Body of pancreas (tissue), 4 donors: ENCODE measurements at regions not wholly inside any gene's neighbourhood (a gene's known extent, or its start where the extent isn't known, plus 50 kb on each side); places are given as distances from the start of the nearest gene placed in this dataset.

Source experiments
- ATAC-seq: fragments of 150-250 bp; one replicate; pipeline ENCODE4 v1.9.1; 2016
- DNase-seq, 4 donors: peaks; one replicate each; pipeline ENCODE4 v3.0.0-alpha.2; 2019
- H3K27ac ChIP-seq, 4 donors: fragments of 200-600 bp; sonication (generic); 1 replicate in 3 of 4; 2 replicates in 1 of 4; pipeline versions ENCODE4 v1.5.1 to v1.6.1; 2016 to 2019; ENCODE audit warnings: mild to moderate bottlenecking in 1 of 4, mixed read lengths in 1 of 4, moderate library complexity in 1 of 4
- H3K27me3 ChIP-seq, 2 donors: fragments of 200-600 bp; sonication (generic); one replicate each; pipeline ENCODE4 v1.6.0; 2016; ENCODE audit warnings: mild to moderate bottlenecking in 1 of 2
- H3K36me3 ChIP-seq, 2 donors: fragments of 200-600 bp; sonication (generic); replicated peaks in 1 of 2; 2 replicates each; pipeline ENCODE4 v1.5.1; 2016; ENCODE audit warnings: low read depth in 2 of 2; ENCODE audit not compliant: insufficient read depth in 1 of 2
- H3K4me1 ChIP-seq: fragments of 200-600 bp; sonication (generic); one replicate; pipeline ENCODE4 v1.6.0; 2016
- H3K4me3 ChIP-seq, 2 donors: fragments of 200-600 bp; sonication (generic); 1 replicate in 1 of 2; 2 replicates in 1 of 2; pipeline ENCODE4 v1.5.1; 2016 to 2019
- H3K9me3 ChIP-seq, 3 donors: fragments of 200-600 bp; sonication (generic); 1 replicate in 2 of 3; 2 replicates in 1 of 3; pipeline ENCODE4 v1.5.1; 2016
- CTCF ChIP-seq, 7 experiments: fragments of 450-650 bp in 4 of 7; fragments of 200-600 bp in 3 of 7; sonication (generic) in 3 of 7; IDR thresholded peaks; one replicate each; pipeline ENCODE4 v1.5.1; 2016 to 2019; ENCODE audit warnings: antibody characterized with exemption in 7 of 7
- POLR2A ChIP-seq, 3 donors: fragments of 450-650 bp; IDR thresholded peaks; one replicate each; pipeline ENCODE4 v1.6.1; 2016; ENCODE audit warnings: antibody characterized with exemption in 3 of 3, mild to moderate bottlenecking in 2 of 3
- WGBS, 2 donors: methylation state at CpG; one replicate each; pipeline ENCODE4 v1.1.5; 2017; 5-methylcytosine and 5-hydroxymethylcytosine counted together
- intact Hi-C: fragments of 100-400 bp; cut with DNase I; formaldehyde crosslinking; loops from one replicate; pipeline ENCODE4 v1.15.1; 2023

DNA sequence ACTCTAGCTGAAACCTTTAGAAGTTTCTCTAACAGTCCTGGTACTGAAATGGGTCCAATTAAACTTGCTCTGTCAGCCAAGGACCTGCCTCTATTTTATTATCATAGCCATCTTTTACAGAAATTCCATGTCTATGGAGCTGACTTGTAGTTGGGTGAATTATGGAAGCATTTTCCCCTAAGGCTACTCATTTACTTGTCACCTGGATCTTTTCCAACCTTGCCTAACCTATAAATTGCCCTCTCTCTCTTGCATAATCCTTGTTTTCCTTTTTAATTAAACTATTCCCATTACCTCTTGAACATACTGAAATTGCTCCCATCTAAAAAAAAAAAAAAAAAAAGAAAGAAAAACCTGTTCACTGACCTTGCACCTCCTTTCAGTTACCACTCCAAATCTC, 74.6 kb upstream of the DOK6 start:
- ATAC-seq: no peak
- Histone ChIP-seq H3K27ac (no peak overlapping the region), H3K9me3 (no peaks in the 10 kb centered on the region), H3K4me3 (no peak overlapping the region), H3K27me3 (no peaks in the 10 kb centered on the region), H3K4me1 (peaks cover 3% of the 10 kb centered on the region), H3K36me3 (no peaks in the 10 kb centered on the region)
- intact Hi-C loops: no loop called here
- no peak for TF ChIP-seq CTCF (IDR thresholded peaks at IDR 0.05)
- TF ChIP-seq POLR2A (IDR thresholded peaks at IDR 0.05): no peak
- no peak for DNase-seq

- DNase-seq: no peak
- 86 to 89% methylated on average over 13 of the region's 13 CpGs for WGBS, 2 donors
Measured at GRCh38 chr18:69328086-69328485, 72.6 kb upstream of the DOK6 start.

DNA sequence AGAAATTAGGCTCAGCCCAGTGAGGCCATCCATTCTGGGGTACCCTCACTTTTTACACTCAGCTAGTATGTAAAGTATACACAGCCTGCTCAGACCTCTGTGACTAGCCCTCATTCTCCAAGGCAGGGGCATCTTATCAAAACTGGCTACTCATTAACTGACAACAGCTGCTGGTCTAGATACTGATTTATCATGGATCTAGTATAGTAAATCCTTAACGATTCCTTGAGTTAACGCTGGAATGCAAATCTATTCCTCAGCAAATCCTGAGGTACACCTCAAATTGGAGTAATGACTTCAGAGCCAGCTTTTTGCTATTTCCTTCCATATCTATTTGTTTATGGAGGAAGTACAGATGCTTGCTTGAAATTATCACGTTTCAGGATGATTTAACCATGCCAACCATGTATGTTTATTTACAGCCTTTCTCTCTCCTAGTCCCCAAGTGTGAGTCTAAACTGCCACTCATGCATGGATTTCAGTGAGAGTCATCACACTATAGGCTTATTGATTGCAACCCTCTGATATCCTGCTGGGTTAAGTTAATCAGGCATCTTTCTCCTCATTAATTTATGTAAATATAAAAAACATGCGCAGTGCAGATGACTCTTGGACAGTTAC, 70.2 kb upstream of the DOK6 start:
- Histone ChIP-seq H3K27me3 (no peaks in the 10 kb centered on the region), H3K27ac (no peak overlapping the region), H3K36me3 (no peaks in the 10 kb centered on the region), H3K4me3 (no peak overlapping the region), H3K4me1 (peaks cover 3% of the 10 kb centered on the region), H3K9me3 (no peaks in the 10 kb centered on the region)
- ATAC-seq (no peak), DNase-seq (no peak)
- WGBS, 2 donors: 21 to 25% methylated on average over 4 of the region's 4 CpGs
- no peak for TF ChIP-seq POLR2A (IDR thresholded peaks at IDR 0.05)
- TF ChIP-seq CTCF (IDR thresholded peaks at IDR 0.05): no peak
- intact Hi-C loops: no loop called here

More at GRCh38 chr18:69328086-69328485, 72.6 kb upstream of the DOK6 start:
- intact Hi-C loops: no loop called here
- Histone ChIP-seq H3K36me3 (no peaks in the 10 kb centered on the region), H3K27ac (no peak overlapping the region), H3K4me3 (no peak overlapping the region), H3K4me1 (peaks cover 3% of the 10 kb centered on the region), H3K27me3 (no peaks in the 10 kb centered on the region), H3K9me3 (no peaks in the 10 kb centered on the region)
- no peak for ATAC-seq
- no peak for TF ChIP-seq CTCF (IDR thresholded peaks at IDR 0.05)

DNA sequence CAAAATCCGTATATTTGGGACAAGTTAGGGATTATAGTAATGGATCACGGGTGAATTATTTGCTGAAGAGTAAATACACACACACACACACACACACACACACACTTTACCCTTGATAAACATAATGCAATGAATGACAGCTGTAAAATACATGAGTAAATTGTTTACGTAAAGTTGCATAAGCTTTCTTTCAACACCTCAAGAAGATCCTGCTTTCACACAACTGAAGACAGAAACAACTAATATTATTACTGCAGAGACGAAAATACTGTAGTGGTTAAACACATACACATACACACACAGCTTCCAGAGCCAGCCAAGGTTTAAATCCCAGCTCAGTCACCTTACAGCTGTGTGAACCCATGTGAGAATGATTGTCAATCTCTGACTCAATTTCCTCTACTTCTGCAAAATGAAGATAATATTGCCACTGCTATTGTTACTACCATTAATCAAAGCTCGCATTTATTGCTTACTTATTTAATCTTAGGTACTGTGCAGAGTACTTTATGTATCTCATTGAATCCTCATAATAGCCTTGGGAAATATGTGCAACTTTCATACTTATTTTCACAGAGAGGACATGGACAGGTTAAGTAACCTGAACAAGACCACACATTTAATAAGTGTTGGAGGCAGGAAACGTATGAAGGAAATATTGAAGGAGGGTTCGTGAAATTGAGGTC, 50.6 kb upstream of the DOK6 start:
- Histone ChIP-seq H3K4me1 (no peaks in the 10 kb centered on the region), H3K36me3 (no peaks in the 10 kb centered on the region), H3K27me3 (no peaks in the 10 kb centered on the region), H3K4me3 (no peak overlapping the region), H3K9me3 (no peaks in the 10 kb centered on the region), H3K27ac (no peak overlapping the region)
- 35 to 37% methylated on average over 7 of the region's 7 CpGs for WGBS, 2 donors
- ATAC-seq (no peak), DNase-seq (no peak)
- TF ChIP-seq POLR2A (IDR thresholded peaks at IDR 0.05): no peak
- no peak for TF ChIP-seq CTCF (IDR thresholded peaks at IDR 0.05)
- intact Hi-C loops: no loop called here
